H1 (cell line): ENCODE measurements at regions not wholly inside any gene's neighbourhood (a gene's known extent, or its start where the extent isn't known, plus 50 kb on each side); places are given as distances from the start of the nearest gene placed in this dataset.
"Not testable (repeated sequence)": the region's sequence is repeated elsewhere in the genome, so short reads cannot be mapped to it uniquely, and the experiment has no call there.

ENCODE experiments used
- CTCF ChIA-PET: fragments of 300-600 bp; sonication (Branson Sonifier 250); formaldehyde crosslinking; loops from one replicate; lab custom pipeline; 2021; ENCODE audit not compliant: partially characterized antibody; lab: Charles Lee
- POLR2A ChIA-PET: fragments of 300-600 bp; sonication (Branson Sonifier 250); formaldehyde crosslinking; loops from one replicate; lab custom pipeline; 2021; ENCODE audit warnings: inconsistent platforms; ENCODE audit not compliant: partially characterized antibody; lab: Charles Lee
- DNase-seq, 2 experiments: peaks; one replicate each; pipeline versions ENCODE4 v3.0.0 to v3.0.0-alpha.2; 2010 to 2022; ENCODE audit warnings: low spot score in 2 of 2, low read depth in 1 of 2, mixed read lengths in 1 of 2
- FAIRE-seq: peaks from 2 replicates; lab custom pipeline; 2011; peaks lifted over from hg19 to GRCh38; lab: Jason Lieb, UNC
- H2AFZ ChIP-seq: 2 replicates; pipeline ENCODE4 v1.8.1; 2012; ENCODE audit warnings: low read length, inconsistent platforms
- H2AK5ac ChIP-seq: 2 replicates; pipeline ENCODE4 v1.6.1; 2013; ENCODE audit warnings: low read depth, low read length
- H2BK120ac ChIP-seq: replicated peaks from 2 replicates; pipeline ENCODE3; 2013; ENCODE audit warnings: low read depth, low read length, inconsistent platforms
- H2BK12ac ChIP-seq: 2 replicates; pipeline ENCODE4 v1.6.1; 2013; ENCODE audit warnings: low read depth, low read length
- H2BK15ac ChIP-seq: 2 replicates; pipeline ENCODE4 v1.6.1; 2013; ENCODE audit warnings: low read length
- H2BK20ac ChIP-seq: 2 replicates; pipeline ENCODE4 v1.6.1; 2013; ENCODE audit warnings: low read length
- H2BK5ac ChIP-seq: 2 replicates; pipeline ENCODE4 v1.6.1; 2013; ENCODE audit warnings: low read depth, low read length
- H3K14ac ChIP-seq: 2 replicates; pipeline ENCODE4 v1.6.1; 2013; ENCODE audit warnings: inconsistent platforms; ENCODE audit not compliant: insufficient read length
- H3K18ac ChIP-seq: 2 replicates; pipeline ENCODE4 v1.6.1; 2013; ENCODE audit warnings: low read length; ENCODE audit errors: extremely low read depth
- H3K23ac ChIP-seq: 2 replicates; pipeline ENCODE4 v1.6.1; 2013; ENCODE audit warnings: inconsistent platforms; ENCODE audit not compliant: insufficient read length
- H3K23me2 ChIP-seq: 2 replicates; pipeline ENCODE4 v1.6.1; 2013; ENCODE audit warnings: low read depth, low read length
- H3K27ac ChIP-seq: 2 replicates; pipeline ENCODE4 v1.6.1; 2011; ENCODE audit warnings: low read depth, low read length, inconsistent platforms
- H3K27me3 ChIP-seq, 4 experiments: replicated peaks in 1 of 4; 1 replicate in 1 of 4; 2 replicates in 3 of 4; pipeline versions ENCODE4 v1.6.1 to v1.8.1; 2011 to 2013; ENCODE audit warnings: low read length in 3 of 4, mild to moderate bottlenecking in 3 of 4, inconsistent platforms in 2 of 4, mixed read lengths in 2 of 4, moderate library complexity in 1 of 4; ENCODE audit not compliant: control insufficient read depth in 3 of 4, insufficient read depth in 3 of 4; ENCODE audit errors: extremely low read depth in 1 of 4
- H3K36me3 ChIP-seq, 4 experiments: 2 replicates each; pipeline versions ENCODE4 v1.6.1 to v1.8.1; 2011 to 2013; ENCODE audit warnings: mild to moderate bottlenecking in 4 of 4, low read length in 3 of 4, moderate library complexity in 2 of 4, control low read depth in 1 of 4, inconsistent platforms in 1 of 4; ENCODE audit not compliant: insufficient read depth in 4 of 4, control insufficient read depth in 2 of 4
- H3K4ac ChIP-seq: replicated peaks from 2 replicates; pipeline ENCODE3; 2013; ENCODE audit warnings: low read length, low read depth, mixed read lengths, inconsistent platforms; ENCODE audit not compliant: insufficient read length
- H3K4me1 ChIP-seq, 4 experiments: replicated peaks in 1 of 4; 1 replicate in 1 of 4; 2 replicates in 3 of 4; pipeline versions ENCODE4 v1.6.1 to v1.8.1; 2011 to 2013; ENCODE audit warnings: low read length in 3 of 4, inconsistent platforms in 2 of 4, mixed read lengths in 1 of 4; ENCODE audit not compliant: insufficient read depth in 4 of 4, control insufficient read depth in 3 of 4
- H3K4me2 ChIP-seq, 2 experiments: 2 replicates each; pipeline versions ENCODE4 v1.6.1 to v1.8.1; 2011 to 2013; ENCODE audit warnings: low read depth in 2 of 2, low read length in 2 of 2, control low read depth in 1 of 2, inconsistent platforms in 1 of 2, mild to moderate bottlenecking in 1 of 2; ENCODE audit not compliant: insufficient read depth in 1 of 2
- H3K4me3 ChIP-seq, 4 experiments: fragments of 200-600, 300-600 bp in 1 of 4; sonication (generic), shearing (Covaris generic), sonication (Bioruptor Twin) in 1 of 4; 2 replicates each; pipeline versions ENCODE4 v1.5.1 to v1.8.1; 2011 to 2016; ENCODE audit warnings: low read length in 4 of 4, low read depth in 3 of 4, control low read depth in 2 of 4, inconsistent platforms in 2 of 4, mild to moderate bottlenecking in 2 of 4, mixed read lengths in 1 of 4, moderate library complexity in 1 of 4; ENCODE audit not compliant: insufficient read depth in 2 of 4; ENCODE audit errors: extremely low read depth in 1 of 4
- H3K56ac ChIP-seq: replicated peaks from 2 replicates; pipeline ENCODE3; 2013; ENCODE audit warnings: low read depth, mild to moderate bottlenecking, mixed read lengths, low read length, inconsistent platforms; ENCODE audit not compliant: insufficient read length
- H3K79me1 ChIP-seq: 2 replicates; pipeline ENCODE4 v1.6.1; 2013; ENCODE audit warnings: low read depth, low read length, control low read depth
- H3K79me2 ChIP-seq, 2 experiments: 2 replicates each; pipeline versions ENCODE4 v1.6.1 to v1.8.1; 2012 to 2013; ENCODE audit warnings: low read length in 2 of 2, mild to moderate bottlenecking in 2 of 2, inconsistent platforms in 1 of 2; ENCODE audit not compliant: insufficient read depth in 2 of 2, control insufficient read depth in 1 of 2
- H3K9ac ChIP-seq, 4 experiments: replicated peaks in 1 of 4; 1 replicate in 1 of 4; 2 replicates in 3 of 4; pipeline versions ENCODE4 v1.6.1 to v1.8.1; 2011 to 2013; ENCODE audit warnings: low read depth in 3 of 4, low read length in 3 of 4, control low read depth in 2 of 4, mild to moderate bottlenecking in 2 of 4, moderate library complexity in 2 of 4, inconsistent platforms in 1 of 4; ENCODE audit errors: extremely low read depth in 1 of 4
- H3K9me3 ChIP-seq, 2 experiments: 2 replicates each; pipeline versions ENCODE4 v1.6.1 to v1.8.1; 2012 to 2013; ENCODE audit warnings: mild to moderate bottlenecking in 2 of 2, moderate library complexity in 2 of 2, control low read depth in 1 of 2, inconsistent platforms in 1 of 2, low read depth in 1 of 2, low read length in 1 of 2, mixed read lengths in 1 of 2; ENCODE audit not compliant: insufficient read depth in 2 of 2
- H4K20me1 ChIP-seq, 2 experiments: replicated peaks in 1 of 2; 2 replicates each; pipeline versions ENCODE3 to v1.8.1; 2011 to 2013; ENCODE audit warnings: inconsistent platforms in 2 of 2, low read length in 2 of 2, mild to moderate bottlenecking in 1 of 2; ENCODE audit not compliant: insufficient read depth in 2 of 2, control insufficient read depth in 1 of 2
- H4K5ac ChIP-seq: 2 replicates; pipeline ENCODE4 v1.6.1; 2013; ENCODE audit warnings: low read length, low read depth, mixed read lengths, inconsistent platforms; ENCODE audit not compliant: insufficient read length
- H4K8ac ChIP-seq: 2 replicates; pipeline ENCODE4 v1.8.0; 2013; ENCODE audit warnings: mild to moderate bottlenecking, moderate library complexity, low read length, inconsistent platforms; ENCODE audit not compliant: insufficient read depth; ENCODE audit errors: extremely low read depth
- H4K91ac ChIP-seq: replicated peaks from 2 replicates; pipeline ENCODE3; 2013; ENCODE audit warnings: low read length, mixed read lengths, inconsistent platforms; ENCODE audit not compliant: insufficient read length
- WGBS, 2 experiments: shearing (Covaris generic) in 1 of 2; methylation state at CpG; one replicate each; pipeline versions ENCODE4 v1.1.6 to v1.1.7; 2013 to 2015; ENCODE audit warnings: low lambda C conversion rate in 2 of 2, mixed read lengths in 2 of 2, inconsistent platforms in 1 of 2, low coverage in 1 of 2, missing lambda C conversion rate in 1 of 2; ENCODE audit not compliant: insufficient replicate concordance in 2 of 2, insufficient coverage in 1 of 2, insufficient read length in 1 of 2; ENCODE audit errors: extremely low coverage in 1 of 2, missing lambda C conversion rate in 1 of 2; 5-methylcytosine and 5-hydroxymethylcytosine counted together

- FAIRE-seq, H4K5ac ChIP-seq, POLR2A ChIA-PET, H3K4me3 ChIP-seq, H3K4me2 ChIP-seq, H3K23ac ChIP-seq, H3K9ac ChIP-seq, H3K23me2 ChIP-seq, H3K27ac ChIP-seq, H2BK20ac ChIP-seq, H3K18ac ChIP-seq, H3K36me3 ChIP-seq, H2BK5ac ChIP-seq, H3K79me2 ChIP-seq, H3K27me3 ChIP-seq, H2BK15ac ChIP-seq, H3K79me1 ChIP-seq, DNase-seq, H2AFZ ChIP-seq, H2AK5ac ChIP-seq, H3K9me3 ChIP-seq, H3K4me1 ChIP-seq, H4K8ac ChIP-seq, H3K4ac ChIP-seq, H2BK120ac ChIP-seq, H2BK12ac ChIP-seq, CTCF ChIA-PET, H3K56ac ChIP-seq, H3K14ac ChIP-seq, H4K91ac ChIP-seq, H4K20me1 ChIP-seq: not testable (repeated sequence)
- 83% methylated on average over 1 of the region's 5 CpGs; no CpG with 5 or more reads in 1 of the 2 experiments for WGBS, 2 experiments
Measured at GRCh38 chrX:73911946-73912345, 59.4 kb upstream of the XIST start.

- H2AFZ ChIP-seq, H4K20me1 ChIP-seq, H3K27me3 ChIP-seq, H3K79me1 ChIP-seq, H3K27ac ChIP-seq, DNase-seq, H3K4me3 ChIP-seq, H2BK20ac ChIP-seq, POLR2A ChIA-PET, H3K14ac ChIP-seq, CTCF ChIA-PET, FAIRE-seq, H2AK5ac ChIP-seq, H3K9ac ChIP-seq, H3K4me2 ChIP-seq, H4K5ac ChIP-seq, H3K23me2 ChIP-seq, H4K91ac ChIP-seq, H3K4ac ChIP-seq, H2BK5ac ChIP-seq, H3K36me3 ChIP-seq, H2BK120ac ChIP-seq, H3K79me2 ChIP-seq, H3K4me1 ChIP-seq, H2BK12ac ChIP-seq, H3K18ac ChIP-seq, H3K56ac ChIP-seq, H3K23ac ChIP-seq, H2BK15ac ChIP-seq, H4K8ac ChIP-seq: not testable (repeated sequence)
- WGBS, 2 experiments = 95% methylated on average over 2 of the region's 2 CpGs; no CpG with 5 or more reads in 1 of the 2 experiments
- peaks cover 3 to 18% of the 10 kb centered on the region in 2 experiments for H3K9me3 ChIP-seq
Measured at GRCh38 chrX:73905749-73906374, 53.3 kb upstream of the XIST start.
